Umbilical cord (tissue), 1 donor: ENCODE measurements at regions not wholly inside any gene's neighbourhood (a gene's known extent, or its start where the extent isn't known, plus 50 kb on each side); places are given as distances from the start of the nearest gene placed in this dataset.

Experiments
- DNase-seq: peaks from one replicate; pipeline ENCODE4 v3.0.0-alpha.2; 2015; ENCODE audit warnings: low spot score

DNA sequence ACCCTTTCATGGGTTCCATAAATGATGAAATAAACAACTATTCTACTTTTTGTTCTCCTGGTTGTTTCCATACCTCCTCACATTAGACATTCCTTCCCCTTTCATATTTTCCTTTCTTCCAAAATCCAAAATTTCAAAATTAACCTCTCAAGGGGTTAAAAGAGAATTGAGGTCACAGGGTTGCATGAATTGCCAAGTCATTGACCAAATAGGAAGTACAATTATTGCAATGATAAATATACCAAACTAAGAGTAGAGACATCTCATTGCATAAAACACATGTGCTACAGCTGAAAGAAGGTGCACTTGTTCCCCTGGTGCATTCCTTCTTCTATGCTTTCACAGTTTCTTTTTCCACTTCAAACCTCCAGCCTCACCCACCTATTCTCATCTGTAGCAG, 136.1 kb downstream of the KCTD12 start:
- DNase-seq = no peak

GRCh38 chr13:76745261-76746200, 140.7 kb downstream of the KCTD12 start:
- DNase-seq = peak; percentile 90

DNA sequence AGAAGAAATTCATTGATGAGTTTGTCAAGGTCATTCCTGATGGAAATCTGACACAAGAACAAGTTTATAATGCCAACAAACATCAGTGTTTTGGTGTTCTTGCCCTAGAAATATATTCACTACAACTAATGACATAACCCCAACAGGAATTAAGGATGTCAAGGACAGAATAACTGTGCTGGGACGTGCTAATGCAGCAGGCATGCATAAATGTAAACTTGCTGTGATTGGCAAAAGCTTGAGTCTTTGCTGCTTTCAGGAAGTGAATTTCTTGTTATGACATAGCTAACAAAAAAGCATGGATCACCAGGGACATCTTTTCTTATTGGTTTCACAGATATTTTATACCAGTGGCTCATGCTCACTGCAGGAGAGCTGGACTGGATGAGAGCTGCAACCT, 144.6 kb downstream of the KCTD12 start:
- DNase-seq = no peak

DNA sequence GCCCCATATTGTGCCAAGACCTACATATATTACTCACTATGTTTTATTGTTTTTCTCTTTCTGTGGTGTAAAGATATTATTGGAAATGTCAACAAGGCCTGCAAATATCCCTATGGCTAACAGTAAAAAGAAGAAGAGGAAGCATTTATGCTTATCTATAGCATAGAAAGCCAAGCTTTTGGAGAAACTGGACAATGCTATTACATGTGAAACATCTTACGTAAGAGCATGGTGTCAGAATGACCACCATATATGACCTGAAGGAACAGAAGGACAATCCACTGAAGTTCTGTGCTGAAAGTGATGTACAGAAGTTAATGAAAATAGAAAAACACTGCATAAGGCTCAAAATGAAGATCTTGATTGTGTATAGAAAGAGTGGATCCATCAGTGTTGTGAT, 145.2 kb downstream of the KCTD12 start:
- DNase-seq = no peak

GRCh38 chr13:76738616-76739015, 147.6 kb downstream of the KCTD12 start:
- DNase-seq = no peak

DNA sequence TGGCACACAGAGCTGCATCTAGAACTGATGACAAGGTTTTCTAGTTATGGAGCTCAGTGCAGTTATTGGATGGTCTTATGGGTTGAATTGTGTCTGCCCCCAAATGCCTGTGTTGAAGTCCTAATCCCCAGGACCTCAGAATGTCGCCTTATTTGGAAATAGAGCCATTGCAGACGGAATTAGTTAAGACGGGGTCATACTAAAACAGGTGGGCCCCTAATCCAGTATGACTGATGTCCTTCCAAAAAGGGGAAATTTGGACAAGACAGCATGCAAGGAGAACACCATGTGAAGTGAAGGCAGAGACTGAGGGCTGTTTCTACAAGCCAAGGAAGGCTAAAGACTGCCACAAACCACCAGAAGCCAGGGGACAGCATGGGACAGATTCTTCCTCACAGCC, 148.7 kb downstream of the KCTD12 start:
- DNase-seq = no peak

DNA sequence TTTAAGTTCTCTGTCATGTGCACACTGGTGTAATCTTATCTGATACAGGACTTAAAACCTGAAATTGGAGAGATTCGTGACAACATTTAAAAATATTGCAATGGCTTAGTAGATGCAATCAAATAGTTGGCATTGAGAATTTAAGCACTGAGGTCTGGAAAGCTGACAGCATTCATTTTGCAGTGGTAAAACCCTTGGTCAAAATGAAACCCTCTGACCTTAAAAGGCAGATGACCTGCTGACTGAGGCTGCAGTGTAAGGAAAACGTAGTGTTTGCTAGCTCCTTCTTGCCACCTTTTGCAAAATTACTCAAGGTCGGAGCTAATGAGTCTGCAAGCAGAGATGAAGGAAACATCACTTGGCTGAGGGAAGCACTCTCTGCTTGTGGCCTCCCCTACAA, 150.6 kb downstream of the KCTD12 start:
- no peak for DNase-seq

- DNase-seq = no peak
Measured at GRCh38 chr13:76733671-76734070, 152.5 kb downstream of the KCTD12 start.

GRCh38 chr13:76732367-76732766, 153.8 kb downstream of the KCTD12 start:
- DNase-seq = no peak

DNA sequence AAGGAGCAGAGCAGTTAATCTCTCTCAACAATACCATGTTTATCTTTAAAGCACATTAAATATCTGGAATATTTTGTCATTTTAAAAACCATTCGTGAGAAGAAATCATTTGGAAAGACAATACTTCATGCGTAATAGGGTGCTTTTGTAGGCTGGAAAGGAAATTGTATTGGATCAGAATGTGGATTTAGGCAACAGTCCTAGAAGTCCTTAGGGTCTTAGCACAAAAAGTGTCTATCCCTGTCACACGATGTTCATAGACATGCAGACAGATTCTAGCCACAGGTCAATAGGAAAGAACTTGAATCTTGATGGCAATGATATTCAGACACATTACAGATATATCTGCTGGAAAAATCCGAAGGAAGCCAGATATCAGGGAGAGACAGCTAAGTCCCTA, 156.0 kb downstream of the KCTD12 start:
- DNase-seq = no peak

DNA sequence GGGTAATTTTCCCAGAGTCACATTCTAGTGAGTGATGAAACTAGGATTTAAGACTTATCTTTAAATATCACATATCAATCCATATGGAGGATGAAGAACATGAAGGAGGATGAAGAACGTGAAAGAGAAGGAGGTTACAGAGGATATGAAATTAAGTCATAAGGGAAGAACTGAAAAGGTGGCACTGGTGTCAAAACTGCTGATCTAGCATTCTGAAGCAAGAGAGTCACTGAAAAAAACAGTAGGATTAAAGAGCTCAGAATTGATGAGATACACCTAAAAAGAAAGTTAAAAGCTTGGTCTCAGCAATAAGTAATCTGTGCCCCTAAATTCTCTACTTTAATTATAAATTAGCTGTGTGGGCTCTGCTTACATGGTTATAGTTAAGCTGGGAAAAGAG, 156.5 kb downstream of the KCTD12 start:
- DNase-seq = no peak

DNA sequence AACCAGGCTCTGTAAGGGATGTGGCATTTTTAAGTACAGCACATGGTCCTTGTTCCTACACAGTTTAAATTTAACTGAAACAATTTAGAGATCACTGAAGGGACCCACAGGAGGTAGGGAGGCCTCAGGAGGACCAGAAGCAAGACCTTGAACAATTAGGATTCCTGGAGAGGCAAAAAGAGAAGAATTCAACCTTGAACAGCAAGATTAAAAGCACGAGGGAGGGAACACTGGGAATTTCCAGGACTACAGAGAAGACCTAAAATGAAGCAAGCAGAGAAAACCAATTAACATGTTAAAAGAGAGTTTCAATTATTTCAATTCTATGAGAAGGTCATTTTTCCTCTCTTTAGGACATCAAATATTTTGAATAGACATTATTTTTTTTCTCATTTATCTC, 160.3 kb downstream of the KCTD12 start:
- DNase-seq = no peak

DNA sequence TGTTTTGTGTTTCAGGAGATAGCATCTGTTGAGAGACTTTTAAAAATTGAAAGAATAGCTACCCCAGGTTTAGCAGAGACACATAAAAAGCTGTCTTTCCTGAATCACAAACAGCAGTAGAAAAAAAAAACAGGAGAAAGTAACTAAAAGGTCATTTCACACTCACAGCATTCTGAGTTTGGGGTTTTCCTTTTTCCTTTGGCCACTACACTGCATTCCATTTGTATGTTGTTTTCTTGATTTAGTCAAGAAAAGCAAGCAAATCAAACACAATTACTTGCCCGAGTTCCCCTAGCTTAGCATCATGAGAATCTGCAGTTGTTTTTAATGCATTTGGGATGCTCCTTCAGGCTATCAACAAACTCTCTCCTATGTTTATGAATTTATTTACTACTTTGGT, 161.0 kb downstream of the KCTD12 start:
- no peak for DNase-seq

DNA sequence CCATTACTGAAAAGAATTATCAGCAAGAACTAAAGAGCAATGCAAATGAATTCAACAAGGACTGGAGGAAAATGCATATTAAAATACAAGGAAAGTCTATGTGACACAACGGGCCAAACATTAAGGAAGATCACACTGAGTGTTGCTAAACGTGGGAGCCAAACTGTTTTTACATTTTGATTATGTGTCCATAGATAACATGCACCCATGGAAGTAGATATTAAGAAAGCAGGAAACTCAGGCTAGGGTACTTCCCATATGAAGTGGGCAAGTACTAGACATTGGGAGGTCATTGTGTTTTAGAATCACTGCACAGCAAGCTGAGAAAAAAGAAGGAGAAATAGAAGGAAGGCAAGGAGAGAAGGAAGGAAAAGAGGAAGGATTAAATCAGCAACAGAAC, 161.8 kb downstream of the KCTD12 start:
- DNase-seq = no peak

GRCh38 chr13:76723551-76724232, 162.5 kb downstream of the KCTD12 start:
- DNase-seq = peak; percentile 65

GRCh38 chr13:76722782-76723181, 163.4 kb downstream of the KCTD12 start:
- DNase-seq = no peak

GRCh38 chr13:76720821-76721220, 165.4 kb downstream of the KCTD12 start:
- DNase-seq = no peak

- no peak for DNase-seq
Measured at GRCh38 chr13:76720416-76720815, 165.8 kb downstream of the KCTD12 start.

GRCh38 chr13:76719955-76720354, 166.2 kb downstream of the KCTD12 start:
- no peak for DNase-seq

DNA sequence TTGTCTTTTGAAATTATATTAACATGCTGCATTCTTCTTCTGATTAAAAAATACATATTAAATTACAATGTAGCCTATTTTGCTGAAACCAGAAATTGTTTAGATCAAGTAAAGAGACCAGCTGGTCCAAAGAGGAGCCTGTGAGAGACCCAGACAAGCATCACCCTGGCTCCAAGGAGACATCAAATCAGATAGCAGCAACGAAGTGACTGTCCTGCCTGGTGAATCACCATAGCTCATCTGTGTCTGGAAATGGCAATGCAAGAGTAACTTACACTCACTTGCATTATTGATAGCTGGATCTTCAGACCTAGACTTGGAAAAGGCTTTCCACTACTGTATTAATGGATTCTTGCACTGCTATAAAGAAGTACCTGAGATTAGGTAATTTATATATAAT, 169.1 kb downstream of the KCTD12 start:
- no peak for DNase-seq

GRCh38 chr13:76715621-76716020, 170.6 kb downstream of the KCTD12 start:
- DNase-seq = no peak

DNA sequence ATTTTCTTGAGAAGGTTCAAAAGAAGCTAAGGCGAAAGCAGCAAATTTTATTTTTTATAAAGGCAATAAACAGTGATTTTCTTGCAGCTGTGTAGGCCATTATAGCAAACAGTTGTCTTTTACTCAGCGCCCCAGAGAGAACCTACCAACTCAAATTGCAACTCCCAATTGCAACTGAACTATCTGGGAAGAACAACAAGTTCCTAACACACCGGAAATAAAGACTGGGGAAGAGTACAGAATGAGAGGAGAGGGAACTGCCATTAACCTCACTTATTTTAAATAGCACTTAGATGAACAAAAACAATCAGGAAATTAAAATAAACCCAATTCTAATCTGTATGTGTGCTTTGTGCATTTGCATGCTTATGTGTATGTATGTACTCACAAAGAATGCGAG, 171.1 kb downstream of the KCTD12 start:
- no peak for DNase-seq

- no peak for DNase-seq
Measured at GRCh38 chr13:76713280-76713679, 172.9 kb downstream of the KCTD12 start.
